ACHN (cell line): ENCODE measurements at regions not wholly inside any gene's neighbourhood (a gene's known extent, or its start where the extent isn't known, plus 50 kb on each side); places are given as distances from the start of the nearest gene placed in this dataset.

Source experiments
- DNase-seq: peaks from one replicate; pipeline ENCODE4 v3.0.0-alpha.2; 2015
- in situ Hi-C: cut with HindIII; loops from 2 replicates; pipeline ENCODE4 v1.10.0; 2017; ENCODE audit warnings: low sequenced_read_pairs, low pct_ligation_motif_present, low pct_unique_long_range_greater_than_20kb

DNA sequence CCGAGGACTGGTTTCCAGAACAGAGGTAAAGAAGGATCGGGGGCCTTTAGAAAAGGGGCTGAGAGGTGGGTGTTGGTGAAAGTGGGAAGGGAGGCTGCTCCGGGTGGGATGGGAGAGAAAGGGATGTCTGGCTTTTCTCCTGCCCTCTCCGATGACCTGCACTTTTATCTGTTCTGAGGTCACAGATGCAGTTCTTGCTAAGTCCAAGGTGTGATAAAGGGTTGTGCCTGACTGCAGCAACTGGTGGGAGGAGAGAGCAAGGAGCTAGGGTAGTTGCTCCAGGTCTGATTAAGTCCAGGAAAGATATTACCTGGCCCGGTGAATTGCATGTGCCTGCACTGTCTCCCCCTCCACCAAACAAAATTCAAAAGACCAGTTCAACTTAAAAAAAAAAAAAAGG, 145.6 kb upstream of the SOX4 start:
- in situ Hi-C loops = no loop called here
- no peak for DNase-seq

GRCh38 chr6:21448485-21449109, 145.0 kb upstream of the SOX4 start:
- in situ Hi-C loops = no loop called here
- no peak for DNase-seq

GRCh38 chr6:21450149-21450548, 143.4 kb upstream of the SOX4 start:
- in situ Hi-C loops = no loop called here
- no peak for DNase-seq

DNA sequence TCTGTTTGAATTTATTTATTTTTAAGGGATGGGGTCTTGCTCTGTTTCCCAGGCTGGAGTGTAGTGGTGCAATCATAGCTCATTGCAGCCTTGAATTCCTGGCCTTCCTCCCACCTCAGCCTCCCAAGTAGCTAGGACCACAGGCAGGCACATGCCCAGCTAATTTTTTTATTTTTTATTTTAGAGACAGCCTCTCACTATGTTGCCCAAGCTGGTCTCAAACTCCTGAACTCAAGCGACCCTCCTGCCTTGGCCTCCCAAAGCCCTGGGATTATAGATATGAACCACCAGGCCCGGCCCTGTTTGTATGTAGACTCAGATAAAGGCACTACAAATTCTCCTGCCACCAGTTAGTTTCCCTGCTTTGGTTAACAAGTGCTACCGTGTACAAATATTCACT, 142.9 kb upstream of the SOX4 start:
- in situ Hi-C loops = no loop called here
- no peak for DNase-seq

- DNase-seq = no peak
- in situ Hi-C loops = no loop called here
These were observed 142.0 kb upstream of the SOX4 start for GRCh38 chr6:21451546-21452013.

GRCh38 chr6:21454262-21454661, 139.3 kb upstream of the SOX4 start:
- in situ Hi-C loops = no loop called here
- no peak for DNase-seq

DNA sequence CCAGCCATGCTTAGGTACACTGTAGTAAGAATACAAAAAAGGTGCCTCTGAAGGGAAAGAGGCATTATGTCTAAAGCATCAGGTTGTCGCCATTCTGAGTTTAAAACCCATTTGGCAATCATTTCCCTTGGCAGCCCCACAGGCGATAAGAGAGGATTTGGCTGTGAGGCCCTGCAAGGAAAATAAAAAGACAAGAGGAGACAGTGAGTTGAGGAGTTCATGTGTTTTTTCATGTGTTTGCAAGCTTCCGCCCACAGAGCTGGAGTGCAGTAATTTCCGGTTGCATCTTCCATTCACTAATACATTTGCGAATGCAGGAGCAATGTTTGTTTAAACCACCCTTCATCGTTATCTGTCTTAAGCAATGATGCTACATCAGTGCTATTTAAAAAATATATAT, 138.5 kb upstream of the SOX4 start:
- no peak for DNase-seq
- in situ Hi-C loops = no loop called here

DNA sequence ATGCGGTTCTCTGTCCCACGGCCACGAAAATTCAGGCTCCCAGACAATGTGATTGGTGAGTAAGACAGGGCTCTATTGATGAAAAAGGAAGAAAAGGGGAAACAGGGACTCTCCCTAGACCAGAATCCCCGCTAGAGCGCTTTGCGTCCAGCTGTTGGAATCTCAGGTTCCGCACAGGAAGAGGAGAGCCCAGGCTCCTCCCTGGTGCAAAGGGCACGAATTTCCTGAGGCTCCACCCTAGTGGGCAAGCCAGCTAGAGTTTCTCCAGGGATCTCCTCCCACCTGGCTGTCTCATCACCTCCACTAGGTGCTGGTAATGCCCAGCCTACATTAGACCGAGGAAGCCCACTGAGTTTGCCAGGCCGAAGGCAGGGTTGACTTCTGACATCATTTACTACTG, 135.9 kb upstream of the SOX4 start:
- DNase-seq = no peak
- in situ Hi-C loops = no loop called here

DNA sequence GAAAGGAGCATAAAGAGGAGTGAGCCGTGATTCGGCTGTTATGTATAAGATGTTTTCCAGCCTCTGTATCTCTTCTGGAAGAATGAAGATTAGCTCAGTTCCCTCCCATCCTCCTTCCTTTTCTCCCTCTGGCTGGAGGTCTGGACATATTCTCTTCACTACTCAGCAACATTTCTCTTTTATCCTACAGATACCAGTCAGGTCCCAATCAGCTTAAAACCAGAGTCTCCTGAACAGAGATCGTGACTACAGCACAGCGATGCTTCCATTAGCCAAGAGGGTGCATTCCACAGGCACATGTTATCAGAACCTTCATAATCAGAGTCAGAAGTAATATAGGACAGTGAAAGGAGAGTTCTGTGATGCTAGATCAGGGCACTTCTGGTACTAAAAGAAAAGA, 133.9 kb upstream of the SOX4 start:
- DNase-seq = no peak
- in situ Hi-C loops = no loop called here

DNA sequence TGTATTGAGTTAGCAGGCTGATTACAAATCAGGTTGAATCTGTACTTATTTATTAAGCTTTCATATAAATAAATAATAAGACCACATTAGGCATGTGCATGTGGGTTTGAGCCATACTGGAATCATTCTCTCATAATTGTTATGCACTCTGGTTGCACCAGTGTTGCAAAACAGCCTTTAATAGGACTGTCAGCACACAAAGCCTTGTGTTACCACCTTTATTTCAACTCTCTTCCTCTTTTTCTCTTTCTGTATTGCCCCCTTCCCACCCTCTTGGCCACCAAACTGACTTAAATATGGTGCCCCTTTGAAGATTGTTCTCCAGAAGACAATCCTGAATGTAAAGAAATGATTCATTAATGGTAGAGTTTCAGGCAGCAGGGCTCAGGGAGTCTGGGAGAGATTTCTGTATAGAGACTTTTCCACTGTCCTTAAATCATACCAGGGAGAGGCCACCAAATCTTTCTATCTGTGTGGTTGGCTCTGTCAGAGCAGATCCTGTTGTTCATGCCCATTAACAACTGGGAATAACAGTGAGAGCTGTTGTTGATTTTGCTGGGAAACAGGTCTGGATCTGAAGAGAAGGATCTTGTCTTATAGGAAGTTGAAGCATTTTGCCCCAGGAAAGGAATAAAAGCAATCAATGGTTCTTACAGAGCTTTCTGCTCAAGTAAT, 131.6 kb upstream of the SOX4 start:
- no peak for DNase-seq
- in situ Hi-C loops = no loop called here

- no peak for DNase-seq
- in situ Hi-C loops = no loop called here
These were observed 131.1 kb upstream of the SOX4 start for GRCh38 chr6:21462519-21462852.

DNA sequence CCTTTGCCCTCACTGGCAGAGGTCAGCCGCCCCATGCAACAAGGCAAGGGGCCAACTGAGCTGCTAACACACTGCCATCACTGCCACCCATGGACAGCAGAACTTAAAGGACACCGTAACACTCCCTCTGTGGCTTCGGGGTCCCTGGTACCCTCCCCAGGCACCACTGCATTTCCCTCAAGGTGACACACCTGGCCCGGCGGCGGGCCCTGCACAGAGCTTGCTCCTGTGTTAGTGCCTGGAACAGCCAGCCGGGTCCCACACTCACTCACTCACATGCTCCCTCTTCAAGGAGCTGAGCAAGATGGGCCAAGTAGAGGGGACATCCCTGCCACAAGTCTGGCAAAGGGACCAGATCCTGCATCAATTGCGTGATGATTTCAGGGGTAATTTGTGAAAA, 126.5 kb upstream of the SOX4 start:
- no peak for DNase-seq
- in situ Hi-C loops = no loop called here

DNA sequence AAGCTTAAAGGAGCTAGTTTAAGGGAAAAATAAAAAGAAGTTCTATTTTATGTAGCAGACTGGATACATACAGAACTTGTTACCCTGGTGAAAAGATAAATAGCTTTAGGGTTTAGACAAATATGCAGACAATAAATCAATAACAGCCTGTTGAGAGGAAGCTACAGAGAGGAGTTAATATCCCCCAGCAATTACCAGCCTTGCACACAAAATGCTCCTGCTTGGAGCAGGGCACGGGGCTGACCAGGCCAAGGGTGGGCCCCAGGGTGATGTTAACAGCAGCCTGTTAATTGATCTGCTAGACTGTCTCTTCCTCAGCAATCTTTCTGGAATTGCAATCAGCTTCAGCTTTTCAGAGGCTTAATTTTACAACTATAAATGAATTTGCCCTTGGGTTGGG, 125.1 kb upstream of the SOX4 start:
- in situ Hi-C loops = no loop called here
- no peak for DNase-seq

DNA sequence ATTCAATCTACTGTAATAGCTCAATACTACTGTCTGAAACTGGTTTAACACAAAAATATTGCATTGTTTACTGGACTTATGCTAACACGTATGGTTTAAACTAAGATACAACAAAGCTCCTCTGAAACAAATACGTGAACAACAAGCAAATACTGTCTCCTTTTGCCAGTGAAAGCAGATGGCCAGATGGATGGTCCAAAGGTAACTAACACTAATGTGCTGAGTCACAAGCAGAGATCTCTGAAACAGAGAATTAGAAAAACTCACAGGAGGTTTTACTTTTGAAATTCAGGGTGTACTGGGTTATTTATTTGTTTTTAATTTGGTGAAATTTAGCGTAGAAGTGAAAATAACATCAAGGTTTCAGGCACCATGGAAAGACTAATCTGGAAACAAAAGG, 124.3 kb upstream of the SOX4 start:
- in situ Hi-C loops = no loop called here
- no peak for DNase-seq

- in situ Hi-C loops = no loop called here
- no peak for DNase-seq
These were observed 117.4 kb upstream of the SOX4 start for GRCh38 chr6:21476112-21476511.

DNA sequence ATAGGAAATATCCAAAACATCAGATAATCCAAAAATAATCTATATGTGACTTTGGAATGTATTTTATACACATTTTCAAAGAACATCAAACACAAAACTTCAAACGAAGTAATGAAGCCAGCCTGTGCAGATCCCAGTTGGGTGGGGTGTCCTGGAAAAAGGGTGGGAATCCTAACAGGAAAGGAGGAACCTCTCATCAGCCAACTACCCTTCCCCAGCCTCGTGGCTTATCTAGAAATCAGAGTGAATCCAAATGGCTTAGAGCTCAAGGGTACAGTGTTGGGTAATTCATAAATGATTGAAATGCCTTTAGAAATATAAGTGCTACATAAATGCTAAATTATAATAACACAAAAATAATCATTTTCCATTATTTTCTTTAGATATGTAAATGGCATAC, 115.1 kb upstream of the SOX4 start:
- in situ Hi-C loops = no loop called here
- DNase-seq = no peak

DNA sequence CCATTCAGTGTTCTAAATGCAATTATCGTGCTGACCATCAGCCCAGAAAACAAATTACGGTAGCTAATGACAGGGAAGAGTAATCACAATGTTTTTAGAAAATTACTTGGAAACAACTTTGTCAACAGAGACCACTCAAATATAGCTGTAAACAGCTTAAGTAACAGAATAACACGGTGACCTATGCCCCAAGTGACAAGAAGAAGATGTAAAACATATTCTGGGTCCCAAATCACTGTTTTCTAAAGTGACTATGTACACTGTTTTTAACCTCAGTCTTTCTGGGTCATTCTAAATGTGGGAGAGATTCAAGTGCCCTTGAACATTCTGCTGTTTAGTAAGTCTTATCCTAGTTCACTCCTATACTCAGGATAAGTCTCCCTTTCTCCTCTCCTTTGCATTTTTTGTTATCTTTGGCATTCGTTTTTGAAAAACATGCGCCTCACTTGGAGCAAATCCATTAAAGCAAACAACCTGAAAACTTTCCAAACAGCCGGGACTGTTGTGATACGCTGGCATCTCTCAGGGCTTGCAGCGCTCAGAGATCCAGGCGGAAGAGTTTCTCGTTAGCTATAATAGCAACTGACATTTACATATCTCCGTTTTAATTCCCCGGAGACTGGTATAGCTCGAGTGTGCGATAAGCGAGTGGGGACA, 114.5 kb upstream of the SOX4 start:
- in situ Hi-C loops = no loop called here
- DNase-seq = no peak

GRCh38 chr6:21486115-21486514, 107.4 kb upstream of the SOX4 start:
- no peak for DNase-seq
- in situ Hi-C loops = no loop called here

GRCh38 chr6:21489826-21490225, 103.7 kb upstream of the SOX4 start:
- no peak for DNase-seq
- in situ Hi-C loops = no loop called here

GRCh38 chr6:21491955-21492354, 101.6 kb upstream of the SOX4 start:
- in situ Hi-C loops = no loop called here
- DNase-seq = no peak
